NOMO-1 (cell line): ENCODE measurements at regions not wholly inside any gene's neighbourhood (a gene's known extent, or its start where the extent isn't known, plus 50 kb on each side); places are given as distances from the start of the nearest gene placed in this dataset.

Source experiments
- DNase-seq, 2 experiments: peaks; one replicate each; lab custom pipeline; 2025; ENCODE audit not compliant: unreplicated experiment in 2 of 2; lab: John Stamatoyannopoulos, UW

DNA sequence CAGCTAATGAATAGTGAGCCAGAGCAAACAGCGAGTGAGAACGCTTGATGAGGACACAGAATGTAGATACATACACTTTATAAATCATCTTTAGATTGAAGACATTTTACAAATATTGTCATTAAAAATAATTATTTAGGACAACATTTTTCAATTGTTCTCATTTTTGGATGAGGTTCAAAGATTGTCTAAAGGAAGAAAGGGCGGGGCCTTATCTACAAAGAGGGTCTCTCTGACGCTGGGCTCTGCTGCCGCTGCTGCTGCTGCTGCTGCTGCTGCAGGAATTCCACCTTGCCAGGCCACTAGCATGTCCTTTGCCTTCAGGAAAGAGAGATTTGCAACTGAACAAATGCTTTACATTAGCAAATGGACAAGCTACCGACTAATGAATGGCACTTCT, 220.7 kb upstream of the TMEM161B start:
- DNase-seq = no peak

DNA sequence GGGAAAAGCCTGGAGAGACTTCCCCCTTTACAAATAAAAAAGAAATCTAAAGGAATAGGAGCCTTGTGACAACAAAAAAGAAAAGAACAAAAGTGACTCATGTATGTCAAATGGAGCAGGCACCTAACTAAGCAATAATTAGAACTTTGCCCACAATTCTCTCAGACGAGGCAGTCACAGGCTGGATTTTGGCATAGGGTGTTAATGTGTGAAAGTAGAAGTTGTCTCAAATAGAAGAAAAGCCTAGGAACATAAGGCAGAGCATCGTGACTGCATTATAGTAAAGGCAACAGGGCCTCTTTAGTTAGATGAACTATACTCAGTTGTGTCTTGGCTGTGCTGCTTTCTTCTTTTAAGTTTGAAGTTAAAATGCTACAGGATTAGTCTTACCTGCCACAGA, 219.9 kb upstream of the TMEM161B start:
- no peak for DNase-seq

DNA sequence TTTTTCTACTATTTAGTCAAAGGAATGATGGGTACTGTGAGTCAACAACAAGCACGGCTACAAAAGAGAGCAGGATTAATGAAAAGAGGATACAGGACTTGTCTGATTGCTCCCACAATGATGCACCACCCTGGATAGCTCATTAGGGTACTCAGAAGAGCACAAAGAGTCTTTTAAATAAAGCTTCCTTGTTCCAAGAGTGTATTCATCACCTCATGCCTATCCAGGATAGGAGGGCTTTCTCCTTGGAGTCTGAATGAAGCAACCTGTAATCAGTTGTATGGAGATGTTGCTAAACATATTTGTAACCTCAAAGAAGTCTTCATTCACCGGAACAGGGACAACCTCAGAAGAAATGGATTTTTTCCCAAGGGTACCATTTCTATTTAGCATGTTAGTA, 219.5 kb upstream of the TMEM161B start:
- no peak for DNase-seq

DNA sequence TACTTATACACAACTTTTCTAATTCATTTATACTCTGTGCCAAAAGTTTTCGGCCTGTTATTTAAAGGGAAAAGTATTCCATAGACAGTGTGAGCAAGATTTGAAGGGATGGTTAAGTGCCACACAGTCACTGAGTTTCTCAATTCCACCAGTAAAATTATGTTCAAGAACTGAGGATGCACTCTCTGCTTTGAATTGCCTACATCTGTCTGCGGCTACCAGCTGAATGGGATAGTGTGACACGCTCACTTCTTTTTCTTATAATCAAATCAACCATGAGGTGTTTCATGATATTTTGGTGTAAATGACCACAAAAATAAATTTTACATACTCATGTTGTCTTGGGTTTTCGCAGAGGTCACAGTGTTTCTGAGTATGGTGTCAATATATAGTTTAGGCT, 218.4 kb upstream of the TMEM161B start:
- DNase-seq = no peak

DNA sequence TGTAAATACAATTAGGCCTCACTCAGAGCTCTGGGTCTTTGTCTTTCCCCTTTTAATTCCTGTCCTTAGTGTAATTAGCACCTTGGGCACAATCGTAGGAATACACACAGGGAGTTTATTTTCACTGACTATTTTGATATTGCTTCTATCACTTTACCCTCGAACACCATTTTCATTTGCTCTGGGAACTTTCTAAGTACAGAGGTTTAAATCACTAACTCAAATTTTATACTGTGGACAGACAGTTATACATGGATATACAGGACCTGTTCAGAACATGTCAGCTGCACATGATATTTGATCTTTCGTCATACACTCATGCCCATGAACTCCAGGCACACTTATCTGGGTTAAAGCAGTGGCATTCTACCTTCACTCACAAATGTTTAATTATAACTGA, 217.8 kb upstream of the TMEM161B start:
- DNase-seq = no peak

DNA sequence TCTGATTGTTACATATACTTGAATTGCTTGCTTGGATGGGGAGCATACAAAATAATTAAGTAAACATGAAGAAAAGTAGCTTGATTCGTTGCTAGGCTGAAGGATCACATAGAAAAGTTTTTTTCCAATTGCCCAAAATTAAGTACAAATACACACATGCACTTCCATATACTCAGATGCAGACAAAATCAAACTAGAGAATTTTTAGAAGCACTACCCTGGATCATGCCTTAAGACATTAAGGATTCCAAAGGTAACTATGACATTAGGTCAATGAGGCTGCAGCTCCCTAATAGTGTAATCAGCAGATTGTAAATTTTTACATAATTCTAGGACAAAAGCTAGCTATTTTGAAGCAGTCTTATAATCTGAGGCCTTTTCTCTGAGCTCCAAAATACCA, 216.9 kb upstream of the TMEM161B start:
- DNase-seq = no peak

DNA sequence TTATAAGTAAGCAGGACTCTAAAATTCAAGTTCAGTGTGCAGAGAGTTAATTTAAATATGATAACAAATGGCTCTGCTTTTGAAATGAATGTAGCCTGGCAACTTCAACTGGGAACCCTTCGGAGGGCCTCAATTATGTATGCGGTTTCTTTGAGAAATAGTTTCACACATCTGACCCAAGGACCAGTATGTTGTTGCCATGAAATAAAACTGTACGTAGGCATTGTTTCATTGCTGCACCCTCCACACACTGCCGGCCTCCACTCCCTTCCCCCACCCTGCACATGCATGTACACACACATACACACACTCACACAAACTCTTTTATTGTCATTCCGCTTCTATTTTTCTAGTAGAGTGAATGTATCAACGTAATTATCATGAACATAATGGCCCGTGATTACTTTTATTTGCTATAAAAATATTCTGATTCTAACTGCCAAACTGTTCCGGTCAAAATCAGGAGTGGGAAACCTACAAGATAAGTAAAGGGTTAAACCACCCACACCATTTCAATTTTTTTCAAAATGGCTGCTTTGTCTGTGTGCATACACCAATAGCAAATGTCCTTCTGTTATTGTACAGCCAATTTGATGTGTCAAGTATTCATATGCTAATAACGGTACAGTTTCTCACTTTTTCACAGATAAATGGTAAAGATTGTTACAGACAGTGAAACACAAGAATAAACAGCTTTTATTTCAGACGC, 215.5 kb upstream of the TMEM161B start:
- no peak for DNase-seq

DNA sequence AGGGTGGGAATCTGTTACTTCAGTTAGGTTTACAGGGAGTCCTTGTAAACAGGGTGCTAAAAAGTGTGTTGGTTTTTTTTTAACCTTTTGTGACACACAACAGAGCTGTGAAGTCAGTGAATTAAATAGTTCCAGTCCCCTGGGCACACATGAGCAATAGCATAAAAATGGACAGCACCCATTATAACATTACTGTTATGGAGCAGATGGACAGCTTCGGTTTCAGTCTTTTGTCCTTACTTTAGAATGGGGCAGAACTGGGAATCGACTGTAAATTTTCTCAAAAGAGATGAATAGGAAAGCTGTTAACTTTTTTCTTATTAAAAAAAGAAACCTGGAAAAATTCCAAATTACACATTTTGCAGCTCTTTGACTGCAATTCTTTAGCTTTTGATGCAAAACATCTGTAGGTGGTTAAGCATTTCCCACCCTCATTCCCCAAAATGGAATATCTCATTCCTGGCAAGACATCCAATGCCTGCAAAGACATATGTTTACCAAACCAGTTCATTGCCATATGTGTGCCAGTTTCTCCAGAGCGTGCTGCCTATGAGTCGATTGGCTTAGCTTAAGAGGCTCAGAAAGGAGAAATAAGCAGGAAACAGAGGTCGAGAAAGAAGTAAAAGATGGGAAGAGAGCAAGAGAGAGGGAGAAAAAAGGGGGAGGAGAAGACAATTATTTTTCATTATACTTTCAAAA, 212.3 kb upstream of the TMEM161B start:
- DNase-seq = no peak

DNA sequence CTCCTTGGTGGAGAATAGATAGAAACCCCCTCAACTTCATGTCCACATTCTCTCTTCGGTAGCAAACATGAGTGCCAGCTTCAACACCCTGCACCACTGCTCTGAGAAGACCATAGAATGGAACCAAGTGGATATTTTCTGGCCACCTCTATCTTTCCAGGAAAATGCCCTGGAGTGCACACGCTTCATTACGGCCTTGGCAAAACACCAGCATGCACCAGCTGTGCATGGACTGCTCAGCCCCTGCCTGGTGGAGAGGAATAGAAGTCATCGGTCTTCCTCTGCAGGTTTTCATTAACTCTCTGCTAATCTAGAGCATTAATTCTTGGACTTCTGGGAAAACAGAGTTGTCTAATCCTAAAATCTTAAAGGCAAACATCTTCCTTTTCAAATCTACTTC, 211.6 kb upstream of the TMEM161B start:
- no peak for DNase-seq

DNA sequence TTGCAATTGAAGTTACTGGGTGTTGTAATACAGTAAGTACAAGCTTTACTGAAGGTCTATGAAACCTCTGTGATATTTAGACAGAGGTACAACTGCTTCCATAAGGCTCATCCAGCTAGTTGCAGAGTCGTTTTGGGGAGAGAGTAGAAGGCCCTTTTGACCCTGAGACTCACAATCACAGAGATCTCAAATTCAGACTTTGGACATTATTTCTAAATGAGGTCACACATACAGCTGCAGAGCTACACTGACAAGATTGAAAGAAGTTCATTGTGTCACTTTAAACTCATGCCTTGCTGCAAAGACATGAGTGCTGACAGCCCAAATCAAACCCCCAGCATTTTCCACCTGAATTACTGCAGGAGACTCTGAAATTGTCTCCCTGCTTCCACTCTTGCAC, 205.9 kb upstream of the TMEM161B start:
- DNase-seq = no peak

DNA sequence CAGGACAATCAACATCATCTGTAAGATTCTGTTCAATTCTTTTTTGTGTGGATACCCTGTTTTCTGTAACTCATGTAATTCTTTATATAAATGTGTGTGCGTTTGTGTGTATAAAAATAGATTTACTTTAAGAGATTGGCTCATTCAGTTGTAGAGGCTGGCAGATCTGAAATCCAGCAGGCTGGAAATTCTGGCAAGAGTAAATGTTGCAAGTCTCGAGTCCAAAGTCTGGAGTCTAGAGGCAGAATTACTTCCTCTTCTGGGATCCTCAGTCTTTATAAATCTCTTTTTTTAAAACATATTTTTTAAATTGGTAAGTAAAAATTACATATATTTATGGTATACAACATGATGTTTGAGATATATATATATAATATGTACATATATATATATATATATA, 202.1 kb upstream of the TMEM161B start:
- peak in 1 of 2 experiments; percentile 17 for DNase-seq

DNA sequence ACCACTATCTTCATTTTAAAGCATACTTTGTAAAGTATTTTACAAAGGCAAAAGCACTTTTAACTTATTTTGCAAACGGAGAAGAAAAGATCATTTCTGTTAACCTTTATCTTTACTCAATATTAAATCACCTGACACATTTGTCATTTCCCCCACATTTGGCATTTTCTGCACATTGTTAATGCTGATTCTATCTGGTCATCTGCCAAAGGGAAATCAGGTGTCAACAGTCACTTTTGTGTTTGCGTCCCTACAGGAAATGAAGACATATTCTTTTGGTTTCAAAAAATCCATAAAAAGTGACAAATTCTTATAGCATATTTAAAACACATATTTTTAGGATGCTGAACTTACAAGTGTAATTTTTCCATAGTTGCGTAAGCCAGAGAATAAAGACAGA, 191.3 kb upstream of the TMEM161B start:
- no peak for DNase-seq

DNA sequence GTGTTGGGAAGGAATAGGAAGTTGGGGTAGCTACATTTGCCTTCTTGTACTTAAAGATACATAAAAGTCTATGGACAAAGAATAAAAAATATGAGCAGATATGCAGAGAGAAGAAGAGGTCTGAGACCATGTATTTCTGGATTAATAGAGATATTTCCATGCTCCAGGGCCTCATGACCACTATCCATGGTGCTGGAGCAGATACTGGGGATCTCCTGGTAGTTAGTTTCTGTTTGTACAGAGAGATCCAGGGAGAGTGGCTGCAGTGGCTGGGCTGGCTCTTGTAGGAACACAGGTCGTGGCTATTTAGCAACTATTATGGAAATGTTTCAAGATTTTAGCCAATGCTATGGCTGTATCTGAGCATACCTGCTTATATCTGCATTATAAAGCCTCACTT, 184.2 kb upstream of the TMEM161B start:
- no peak for DNase-seq

DNA sequence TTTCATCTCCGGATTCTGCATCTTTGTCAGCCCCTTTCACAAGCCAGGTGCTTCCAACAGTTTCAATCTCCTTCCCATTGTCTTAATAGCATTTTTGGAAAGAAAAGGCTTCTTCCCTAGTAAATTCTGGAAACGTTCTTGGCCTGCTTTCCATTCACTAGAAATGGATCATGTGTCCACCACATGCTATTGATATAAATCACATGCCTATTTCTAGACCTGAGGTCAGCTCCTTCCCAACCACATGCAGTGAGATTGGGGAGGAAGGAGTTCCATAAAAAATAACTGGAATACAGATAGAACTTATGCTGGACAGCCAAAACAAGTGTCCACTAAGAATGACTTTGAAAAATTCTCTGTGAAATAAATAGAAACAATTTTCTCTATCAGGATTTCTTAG, 181.6 kb upstream of the TMEM161B start:
- no peak for DNase-seq

DNA sequence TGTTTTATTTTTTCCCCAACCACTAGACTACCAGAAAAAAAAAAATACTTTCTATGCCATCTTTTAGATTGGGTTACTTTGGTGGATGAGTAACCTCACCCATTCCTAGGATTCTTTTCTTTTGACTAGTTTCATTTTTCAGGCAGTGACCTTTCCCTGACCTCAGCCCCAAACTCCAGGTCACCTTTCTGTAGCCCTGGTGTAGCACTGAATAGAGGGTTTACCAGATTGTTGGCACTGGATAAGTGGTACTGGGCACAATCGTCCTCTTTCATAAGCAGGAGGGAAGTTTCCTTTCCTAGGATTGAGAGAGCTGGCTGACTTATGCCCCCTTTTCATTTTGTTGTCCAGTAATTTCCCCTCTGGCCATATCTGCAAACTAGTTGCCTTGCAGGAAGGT, 169.4 kb upstream of the TMEM161B start:
- no peak for DNase-seq

DNA sequence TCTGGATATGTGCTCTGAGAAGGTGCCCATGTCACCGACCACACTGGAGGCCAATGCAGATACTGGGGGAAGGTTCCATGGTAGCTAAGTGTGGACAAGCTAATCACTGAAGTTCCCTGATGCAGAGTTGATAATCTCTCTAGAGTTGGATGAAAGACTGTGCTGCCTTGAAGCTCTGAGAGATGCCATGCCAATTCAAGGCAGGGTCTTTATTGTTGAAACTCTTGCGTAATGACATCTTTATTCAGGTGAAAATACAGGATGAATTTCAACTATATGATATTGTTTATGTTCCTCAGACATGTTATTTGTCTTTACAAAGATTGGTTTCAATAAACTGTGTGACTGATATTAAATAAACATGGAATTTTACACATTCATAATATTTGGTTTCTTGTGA, 167.6 kb upstream of the TMEM161B start:
- DNase-seq = no peak

DNA sequence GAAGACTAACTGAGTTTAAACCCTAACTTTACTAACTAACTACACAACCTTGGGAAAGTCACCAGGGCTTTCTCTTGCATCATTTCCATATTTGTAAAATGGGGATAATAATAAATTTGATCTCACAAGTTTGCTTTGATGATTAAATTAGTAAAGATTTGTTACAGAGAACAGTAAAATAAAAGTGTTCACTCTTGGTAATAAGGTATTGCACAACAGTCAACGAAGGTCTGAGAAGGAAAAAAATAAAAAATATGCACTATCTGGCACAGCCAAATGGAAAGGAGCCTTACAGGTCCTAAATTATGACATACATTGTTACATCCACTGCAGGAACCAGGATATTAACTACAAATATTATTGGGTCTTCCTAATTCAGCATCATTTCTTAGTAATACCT, 160.0 kb upstream of the TMEM161B start:
- no peak for DNase-seq

DNA sequence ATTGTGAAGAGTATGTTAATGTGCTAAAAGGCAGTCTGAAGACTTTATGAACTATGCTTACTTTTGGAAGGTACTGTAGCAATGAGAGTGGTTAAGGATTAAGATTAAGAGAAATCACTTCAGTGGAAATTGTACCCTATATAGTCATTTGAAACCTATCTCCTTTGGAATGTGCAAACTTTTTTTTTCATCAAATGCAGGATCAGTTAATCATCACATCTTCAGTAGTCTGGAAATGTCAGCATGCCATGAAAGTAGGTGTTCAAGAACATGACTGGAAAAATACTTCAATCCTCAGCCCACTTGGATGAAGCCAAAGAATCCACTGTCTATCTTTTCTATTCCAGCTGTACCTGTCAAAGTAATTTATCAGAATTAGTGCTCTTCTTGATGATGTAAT, 157.8 kb upstream of the TMEM161B start:
- no peak for DNase-seq

DNA sequence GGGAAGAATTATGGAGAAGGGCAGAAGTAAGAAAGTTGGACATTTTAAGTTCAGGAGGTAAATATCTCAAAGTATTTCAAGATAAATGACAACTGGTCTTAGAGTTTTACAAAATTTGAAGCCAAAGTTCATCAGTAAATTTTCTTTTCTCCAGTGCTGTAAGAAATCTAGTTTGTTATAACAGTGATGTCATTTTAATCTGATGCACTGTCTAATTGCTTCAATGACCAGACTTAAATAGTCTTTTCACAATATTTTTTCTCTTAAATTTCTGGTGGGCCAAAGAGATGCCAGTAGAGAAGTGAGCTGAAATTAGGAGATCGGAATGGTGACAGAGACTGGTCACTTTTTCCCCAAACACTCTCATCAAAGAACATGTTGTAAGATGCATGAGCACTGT, 156.5 kb upstream of the TMEM161B start:
- DNase-seq = no peak

DNA sequence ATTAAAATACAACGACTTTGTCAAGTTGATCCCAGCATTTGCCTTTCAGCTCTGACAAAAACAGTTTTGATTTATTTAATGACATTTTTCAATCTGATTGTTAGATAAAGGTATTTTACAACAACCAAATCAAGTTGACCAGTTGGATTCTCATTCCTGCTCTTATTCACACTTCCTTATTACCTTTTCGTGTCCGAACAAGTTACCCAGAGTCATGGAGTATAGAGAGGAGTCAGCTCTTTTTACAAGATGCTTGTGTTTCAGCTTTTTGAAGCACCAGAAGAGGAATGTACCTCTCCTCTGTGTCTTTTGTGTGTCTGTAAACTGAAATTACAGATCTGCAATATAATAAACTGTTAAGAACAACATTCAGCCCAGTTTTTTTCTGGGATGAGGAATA, 151.3 kb upstream of the TMEM161B start:
- no peak for DNase-seq

DNA sequence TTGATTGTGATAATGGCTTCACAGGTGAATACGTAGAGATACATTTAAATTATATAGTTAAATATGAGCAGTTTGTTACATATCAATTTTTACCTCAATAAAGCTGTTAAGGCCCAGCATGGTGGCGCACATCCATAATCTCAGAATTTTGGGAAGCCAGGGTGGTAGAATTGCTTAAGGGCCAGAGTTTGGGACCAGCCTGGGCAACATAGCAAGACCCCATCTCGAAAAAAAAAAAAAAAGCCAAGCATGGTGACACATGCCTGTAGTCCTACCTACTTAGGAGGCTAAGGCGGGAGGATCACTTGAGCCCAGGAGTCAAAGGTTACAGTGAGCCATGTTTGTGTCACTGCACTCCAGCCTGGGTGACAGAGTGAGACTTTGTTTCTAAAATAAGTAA, 138.7 kb upstream of the TMEM161B start:
- no peak for DNase-seq

DNA sequence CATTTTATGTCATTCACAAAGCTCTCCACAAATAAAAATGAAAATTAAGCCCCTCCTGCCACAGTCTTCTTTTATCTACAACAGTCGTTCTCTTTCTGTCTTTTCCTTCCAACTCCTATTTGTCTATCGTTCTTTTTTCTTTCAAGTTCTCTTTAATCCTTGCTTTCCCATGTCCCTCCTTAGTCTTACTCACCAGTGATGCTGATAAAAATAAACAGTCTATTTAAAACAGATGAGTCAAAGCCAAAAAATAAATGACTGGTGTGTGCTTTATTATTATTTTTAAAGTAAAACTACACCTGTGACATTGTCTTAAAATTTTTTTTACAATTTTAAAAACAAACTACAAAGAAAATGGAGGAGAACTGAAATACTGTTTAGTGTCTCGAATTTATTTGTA, 137.1 kb upstream of the TMEM161B start:
- DNase-seq = no peak

DNA sequence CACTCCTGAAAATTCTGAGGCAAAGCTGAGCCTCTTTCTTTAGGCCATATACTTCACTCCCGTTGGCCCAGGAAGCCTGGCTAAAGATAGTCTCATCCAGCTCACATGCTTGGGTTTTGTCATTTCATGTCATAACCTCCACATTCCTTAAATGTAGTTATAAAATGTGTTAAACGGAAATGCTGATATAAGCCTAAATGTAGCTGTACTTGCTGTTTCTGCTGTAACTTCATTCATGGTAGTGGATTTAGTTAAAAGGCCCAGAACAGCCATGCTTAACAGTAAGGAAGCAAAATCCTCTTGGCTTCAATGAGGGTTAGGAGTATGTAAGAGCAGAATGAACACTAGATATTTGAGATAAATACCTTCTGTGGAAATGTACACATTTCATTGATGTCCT, 135.8 kb upstream of the TMEM161B start:
- DNase-seq = no peak
